Tibial nerve (tissue), 4 donors: ENCODE measurements at regions not wholly inside any gene's neighbourhood (a gene's known extent, or its start where the extent isn't known, plus 50 kb on each side); places are given as distances from the start of the nearest gene placed in this dataset.
"Not testable (repeated sequence)": the region's sequence is repeated elsewhere in the genome, so short reads cannot be mapped to it uniquely, and the experiment has no call there.

Experiments used
- CTCF ChIP-seq, 5 experiments: fragments of 200-600 bp in 3 of 5; fragments of 450-650 bp in 2 of 5; sonication (generic) in 3 of 5; IDR thresholded peaks; one replicate each; pipeline ENCODE4 v1.5.1; 2016 to 2019; ENCODE audit warnings: antibody characterized with exemption in 5 of 5, mild to moderate bottlenecking in 3 of 5, moderate library complexity in 2 of 5
- EP300 ChIP-seq, 2 donors: sonication (generic); formaldehyde crosslinking; IDR thresholded peaks; one replicate each; pipeline ENCODE4 v1.6.1; 2017; ENCODE audit warnings: antibody characterized with exemption in 2 of 2, mild to moderate bottlenecking in 1 of 2
- POLR2A ChIP-seq, 2 donors: fragments of 450-650 bp; IDR thresholded peaks; one replicate each; pipeline ENCODE4 v1.6.1; 2017; ENCODE audit warnings: antibody characterized with exemption in 2 of 2, mild to moderate bottlenecking in 2 of 2, moderate library complexity in 2 of 2

GRCh38 chr2:75289178-75289577, 89.9 kb upstream of the TACR1 start:
- not testable (repeated sequence) for TF ChIP-seq CTCF, EP300, POLR2A (IDR thresholded peaks at IDR 0.05)
